Suprapubic skin (tissue), 3 donors: ENCODE measurements at regions not wholly inside any gene's neighbourhood (a gene's known extent, or its start where the extent isn't known, plus 50 kb on each side); places are given as distances from the start of the nearest gene placed in this dataset.

Experiments used
- POLR2A ChIP-seq, 2 donors: fragments of 450-650 bp; IDR thresholded peaks; one replicate each; pipeline ENCODE4 v1.6.1; 2017; ENCODE audit warnings: antibody characterized with exemption in 2 of 2, mild to moderate bottlenecking in 2 of 2, moderate library complexity in 2 of 2
- TF ChIP-seq, protein P1 (sequence below), 2 donors: fragments of 200-600 bp in 1 of 2; fragments of 450-650 bp in 1 of 2; sonication (generic) in 1 of 2; IDR thresholded peaks; one replicate each; pipeline ENCODE4 v1.5.1; 2016 to 2019; ENCODE audit warnings: antibody characterized with exemption in 2 of 2, mild to moderate bottlenecking in 1 of 2, moderate library complexity in 1 of 2

DNA sequence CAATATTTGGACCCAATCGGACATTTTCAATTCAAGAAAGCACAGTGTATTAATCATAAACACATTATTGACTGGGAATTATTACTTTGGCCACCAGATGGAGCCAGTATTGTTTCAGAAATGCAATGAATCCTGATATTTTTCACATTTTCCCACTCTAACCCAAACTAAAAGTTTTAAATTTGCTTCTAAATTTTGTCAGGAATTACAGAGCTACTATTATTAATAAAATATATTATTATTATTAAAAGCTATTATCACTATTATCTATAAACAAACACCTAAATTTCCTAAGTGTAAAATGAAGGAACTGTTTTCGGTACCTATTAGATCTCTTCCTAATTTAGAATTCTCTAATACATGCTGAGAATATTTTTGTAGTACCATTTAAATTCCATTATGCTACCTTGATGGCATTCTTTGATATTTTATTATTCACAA is 245.3 kb downstream of the OGFRL1 start:
- TF ChIP-seq POLR2A (IDR thresholded peaks at IDR 0.05), result no peak
- TF ChIP-seq, protein P1, sequence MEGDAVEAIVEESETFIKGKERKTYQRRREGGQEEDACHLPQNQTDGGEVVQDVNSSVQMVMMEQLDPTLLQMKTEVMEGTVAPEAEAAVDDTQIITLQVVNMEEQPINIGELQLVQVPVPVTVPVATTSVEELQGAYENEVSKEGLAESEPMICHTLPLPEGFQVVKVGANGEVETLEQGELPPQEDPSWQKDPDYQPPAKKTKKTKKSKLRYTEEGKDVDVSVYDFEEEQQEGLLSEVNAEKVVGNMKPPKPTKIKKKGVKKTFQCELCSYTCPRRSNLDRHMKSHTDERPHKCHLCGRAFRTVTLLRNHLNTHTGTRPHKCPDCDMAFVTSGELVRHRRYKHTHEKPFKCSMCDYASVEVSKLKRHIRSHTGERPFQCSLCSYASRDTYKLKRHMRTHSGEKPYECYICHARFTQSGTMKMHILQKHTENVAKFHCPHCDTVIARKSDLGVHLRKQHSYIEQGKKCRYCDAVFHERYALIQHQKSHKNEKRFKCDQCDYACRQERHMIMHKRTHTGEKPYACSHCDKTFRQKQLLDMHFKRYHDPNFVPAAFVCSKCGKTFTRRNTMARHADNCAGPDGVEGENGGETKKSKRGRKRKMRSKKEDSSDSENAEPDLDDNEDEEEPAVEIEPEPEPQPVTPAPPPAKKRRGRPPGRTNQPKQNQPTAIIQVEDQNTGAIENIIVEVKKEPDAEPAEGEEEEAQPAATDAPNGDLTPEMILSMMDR (IDR thresholded peaks at IDR 0.05), result peak in 1 of 2 donors; percentile 36
